Fibroblast of pulmonary artery (primary cell): ENCODE measurements at regions not wholly inside any gene's neighbourhood (a gene's known extent, or its start where the extent isn't known, plus 50 kb on each side); places are given as distances from the start of the nearest gene placed in this dataset.

Source experiments
- DNase-seq: peaks from one replicate; pipeline ENCODE4 v3.0.0-alpha.2; 2010; ENCODE audit warnings: low read depth
- H3K4me3 ChIP-seq: replicated peaks from 2 replicates; pipeline ENCODE4 v1.5.1; 2011; ENCODE audit warnings: low read depth, mild to moderate bottlenecking, control low read depth, low read length, moderate library complexity
- TF ChIP-seq, protein P1 (sequence below): IDR thresholded peaks from 2 replicates; pipeline ENCODE4 v1.5.1; 2011; ENCODE audit warnings: mild to moderate bottlenecking, control low read depth, low read length, inconsistent platforms; ENCODE audit errors: missing control alignments

GRCh38 chr2:239569401-239570090, 168.7 kb upstream of the HDAC4 start:
- TF ChIP-seq, protein P1, sequence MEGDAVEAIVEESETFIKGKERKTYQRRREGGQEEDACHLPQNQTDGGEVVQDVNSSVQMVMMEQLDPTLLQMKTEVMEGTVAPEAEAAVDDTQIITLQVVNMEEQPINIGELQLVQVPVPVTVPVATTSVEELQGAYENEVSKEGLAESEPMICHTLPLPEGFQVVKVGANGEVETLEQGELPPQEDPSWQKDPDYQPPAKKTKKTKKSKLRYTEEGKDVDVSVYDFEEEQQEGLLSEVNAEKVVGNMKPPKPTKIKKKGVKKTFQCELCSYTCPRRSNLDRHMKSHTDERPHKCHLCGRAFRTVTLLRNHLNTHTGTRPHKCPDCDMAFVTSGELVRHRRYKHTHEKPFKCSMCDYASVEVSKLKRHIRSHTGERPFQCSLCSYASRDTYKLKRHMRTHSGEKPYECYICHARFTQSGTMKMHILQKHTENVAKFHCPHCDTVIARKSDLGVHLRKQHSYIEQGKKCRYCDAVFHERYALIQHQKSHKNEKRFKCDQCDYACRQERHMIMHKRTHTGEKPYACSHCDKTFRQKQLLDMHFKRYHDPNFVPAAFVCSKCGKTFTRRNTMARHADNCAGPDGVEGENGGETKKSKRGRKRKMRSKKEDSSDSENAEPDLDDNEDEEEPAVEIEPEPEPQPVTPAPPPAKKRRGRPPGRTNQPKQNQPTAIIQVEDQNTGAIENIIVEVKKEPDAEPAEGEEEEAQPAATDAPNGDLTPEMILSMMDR, result no peak
- H3K4me3 ChIP-seq, result no peak overlapping the region
- DNase-seq, result no peak

GRCh38 chr2:239568601-239569000, 167.8 kb upstream of the HDAC4 start:
- H3K4me3 ChIP-seq, result no peak overlapping the region
- DNase-seq, result no peak
- TF ChIP-seq, protein P1, result no peak

DNA sequence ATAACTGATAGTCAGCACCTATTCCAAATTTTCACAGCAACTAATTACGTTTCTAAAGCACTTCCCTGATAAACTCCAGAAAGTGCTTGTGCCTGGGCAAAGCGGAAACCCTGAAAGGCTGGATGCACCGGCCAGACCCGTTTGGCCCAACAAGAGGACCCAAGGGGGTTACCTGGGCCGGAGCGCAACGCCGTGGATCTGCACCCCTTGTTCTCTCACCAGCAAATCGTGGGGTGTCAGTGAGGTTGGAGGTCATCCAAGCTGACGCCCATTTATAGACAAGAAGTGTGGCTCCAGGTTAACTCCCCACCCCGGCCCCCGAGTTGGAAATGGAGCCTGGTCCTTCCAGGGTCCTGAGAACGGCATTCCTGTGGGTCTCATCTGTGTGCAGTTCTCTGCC, 167.0 kb upstream of the HDAC4 start:
- no peak overlapping the region for H3K4me3 ChIP-seq
- no peak for DNase-seq
- TF ChIP-seq, protein P1, result no peak

- DNase-seq, result no peak
- TF ChIP-seq, protein P1, result no peak
- no peak overlapping the region for H3K4me3 ChIP-seq
These were observed 166.3 kb upstream of the HDAC4 start for GRCh38 chr2:239566995-239567568.

- DNase-seq, result no peak
- TF ChIP-seq, protein P1, result no peak
- no peak overlapping the region for H3K4me3 ChIP-seq
These were observed 165.6 kb upstream of the HDAC4 start for GRCh38 chr2:239566162-239566994.

DNA sequence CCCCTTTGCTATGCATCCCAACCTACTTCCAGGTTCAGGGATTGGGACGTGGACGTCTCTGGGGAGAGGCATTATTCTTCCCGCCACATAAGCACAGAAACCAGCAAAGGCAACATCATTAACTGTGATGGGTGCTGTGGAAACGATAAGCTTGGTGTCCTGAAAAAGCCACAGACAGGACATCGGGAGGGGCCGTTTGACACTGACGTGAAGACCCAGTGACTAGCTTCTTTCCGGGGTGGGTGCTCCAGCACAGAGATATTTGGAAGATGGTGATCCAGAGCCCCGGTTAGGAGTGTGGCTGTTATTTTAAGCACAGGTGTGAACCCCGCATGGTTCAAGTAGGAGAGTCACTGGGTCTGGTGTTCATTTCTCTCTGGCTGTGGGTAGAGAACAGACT, 163.8 kb upstream of the HDAC4 start:
- no peak for DNase-seq
- no peak overlapping the region for H3K4me3 ChIP-seq
- TF ChIP-seq, protein P1, result no peak
